Stimulated activated CD4-positive, alpha-beta T cell treated with anti-CD3 and anti-CD28 coated beads, Interleukin-12 subunit alpha, Interleukin-12 subunit beta, amount 100 ng/mL, for 48 hours (primary cell): ENCODE measurements at regions not wholly inside any gene's neighbourhood (a gene's known extent, or its start where the extent isn't known, plus 50 kb on each side); places are given as distances from the start of the nearest gene placed in this dataset.
A peak's percentile ranks its signal among the peaks of the same experiment; 100 is the strongest.
"Not testable (repeated sequence)": the region's sequence is repeated elsewhere in the genome, so short reads cannot be mapped to it uniquely, and the experiment has no call there.

Experiments used
- DNase-seq, 3 donors: peaks; one replicate each; pipeline ENCODE4 v3.0.0-alpha.2; 2020; ENCODE audit warnings: low read depth in 2 of 3, low spot score in 1 of 3

DNA sequence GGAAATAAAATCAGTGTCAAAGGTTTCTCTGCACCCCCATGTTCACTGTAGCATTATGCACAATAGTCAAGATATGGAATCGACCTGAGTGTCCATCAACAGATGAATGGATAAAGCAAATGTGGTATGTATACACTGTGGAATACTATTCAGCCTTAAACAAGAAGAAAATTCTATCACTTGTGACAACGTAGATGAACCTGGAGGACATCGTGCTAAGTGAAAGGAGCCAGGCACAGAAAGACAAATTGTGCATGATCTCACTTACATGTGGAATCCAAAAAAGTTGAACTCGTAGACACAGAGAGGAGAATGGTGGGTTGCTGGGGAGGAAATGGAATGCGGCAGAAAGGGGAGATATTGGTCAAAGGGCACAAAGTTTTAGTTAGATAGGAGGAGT lies 136.3 kb upstream of the ESR1 start:
- no peak for DNase-seq

DNA sequence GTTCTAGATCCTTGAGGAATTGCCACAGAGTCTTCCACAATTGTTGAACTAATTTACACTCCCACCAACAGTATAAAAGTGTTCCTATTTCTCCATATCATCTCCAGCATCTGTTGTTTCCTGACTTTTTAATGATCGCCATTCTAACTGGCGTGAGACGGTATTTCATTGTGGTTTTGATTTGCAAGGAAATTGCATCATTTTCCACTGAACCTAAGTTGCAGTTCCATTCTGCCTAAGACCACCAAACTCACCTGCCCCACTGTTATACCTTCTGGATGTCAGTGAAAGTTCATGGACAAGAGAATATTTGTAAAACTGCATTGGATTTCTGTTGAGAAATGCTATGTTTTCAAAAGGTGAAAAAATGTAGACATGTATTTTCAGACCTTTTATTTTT lies 132.9 kb upstream of the ESR1 start:
- DNase-seq, result no peak

DNA sequence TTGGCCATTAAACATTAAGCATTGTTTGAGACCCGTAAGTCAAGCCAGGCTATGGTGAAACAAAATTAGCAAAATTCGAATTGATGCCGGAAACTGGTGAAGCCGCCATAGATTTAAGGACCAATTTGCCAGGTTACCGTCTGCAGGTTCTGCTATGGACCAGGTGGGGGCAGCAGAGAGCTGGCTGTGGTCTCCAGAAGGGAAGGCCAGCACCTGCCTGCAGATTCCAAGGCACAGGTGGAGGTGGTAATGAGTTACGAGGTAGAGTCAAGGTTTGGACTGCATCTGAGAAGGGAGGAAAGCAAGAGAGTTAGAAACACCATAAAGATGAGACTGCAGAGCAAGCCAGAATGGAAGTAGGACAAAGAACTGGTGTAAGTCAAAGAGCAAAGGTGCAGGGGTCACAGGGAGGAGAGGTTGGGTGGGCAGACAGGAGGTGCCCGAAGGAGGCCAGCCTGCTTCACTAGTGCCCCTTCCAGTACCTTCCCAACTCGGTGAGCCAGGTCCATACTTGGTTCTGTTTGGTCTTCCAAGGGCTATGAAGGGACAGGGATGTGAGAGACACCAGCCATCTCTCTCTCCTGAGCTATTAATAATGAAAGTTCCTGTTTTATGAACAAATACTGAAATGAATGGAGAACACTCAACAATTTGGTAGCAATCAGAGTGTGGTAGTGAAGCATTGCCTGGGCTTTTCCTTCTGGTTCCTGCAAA lies 131.6 kb upstream of the ESR1 start:
- DNase-seq, result peak; percentile 18 to 35 (median 26)

DNA sequence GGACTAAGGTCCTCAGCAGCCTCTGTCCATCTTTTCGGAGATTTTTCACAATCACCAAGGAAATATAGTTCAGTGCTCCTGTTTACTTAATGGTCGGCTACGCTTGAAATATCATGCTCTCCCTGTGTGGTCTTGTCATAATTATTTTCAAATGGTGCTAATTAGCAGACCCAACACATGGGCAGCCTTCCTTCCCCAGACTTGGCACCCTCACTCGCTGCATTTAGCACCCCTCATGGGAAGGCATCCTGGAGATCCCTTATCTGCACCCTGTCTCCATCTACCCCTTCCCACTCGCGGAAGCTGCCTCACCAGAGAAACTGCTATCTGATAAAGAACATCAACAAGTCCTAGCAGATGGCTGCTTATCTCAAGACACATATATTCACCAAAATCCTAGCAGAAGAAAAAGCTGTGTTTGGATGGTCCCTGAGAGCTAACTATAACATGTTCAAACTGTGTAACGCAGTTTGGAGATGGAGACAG lies 131.0 kb upstream of the ESR1 start:
- DNase-seq, result no peak

DNA sequence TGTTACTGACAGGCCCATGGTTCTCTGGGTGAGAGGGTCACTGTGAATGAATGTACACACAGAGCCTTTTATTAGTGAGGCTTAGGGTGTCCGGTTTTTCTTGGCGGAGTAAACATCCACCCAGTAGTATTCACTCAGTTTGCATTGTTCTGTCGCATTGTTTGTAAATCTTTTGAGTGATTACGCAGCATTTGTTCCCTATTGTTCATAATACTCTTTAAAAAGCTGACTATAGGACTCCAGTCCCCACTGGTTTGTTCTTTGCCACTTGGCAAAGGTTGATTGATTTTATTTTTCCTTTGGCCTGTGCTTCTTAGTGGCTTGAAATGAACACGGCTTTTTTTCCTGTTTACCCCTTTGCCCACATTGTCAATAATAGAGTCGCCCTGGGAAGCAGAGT lies 130.1 kb upstream of the ESR1 start:
- DNase-seq, result no peak

DNA sequence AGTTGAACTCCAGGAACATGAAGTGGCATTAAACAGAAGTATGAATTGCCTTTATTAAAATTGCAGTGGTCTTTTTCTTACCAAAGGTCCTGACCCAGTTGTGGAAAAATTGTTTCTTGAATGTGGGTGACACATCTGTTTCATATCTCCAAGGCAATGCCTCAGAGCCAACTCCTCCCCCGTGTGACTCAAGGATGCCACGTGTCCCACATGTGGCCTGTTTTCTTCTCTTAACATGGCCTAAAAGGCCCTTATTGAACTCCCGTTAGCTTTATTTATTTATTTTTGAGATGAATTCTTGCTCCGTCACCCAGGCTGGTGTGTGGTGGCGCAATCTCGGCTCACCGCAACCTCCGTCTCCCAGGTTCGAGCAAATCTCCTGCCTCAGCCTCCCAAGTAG lies 128.4 kb upstream of the ESR1 start:
- DNase-seq, result peak in 2 of 3 donors; percentile 23 to 28

DNA sequence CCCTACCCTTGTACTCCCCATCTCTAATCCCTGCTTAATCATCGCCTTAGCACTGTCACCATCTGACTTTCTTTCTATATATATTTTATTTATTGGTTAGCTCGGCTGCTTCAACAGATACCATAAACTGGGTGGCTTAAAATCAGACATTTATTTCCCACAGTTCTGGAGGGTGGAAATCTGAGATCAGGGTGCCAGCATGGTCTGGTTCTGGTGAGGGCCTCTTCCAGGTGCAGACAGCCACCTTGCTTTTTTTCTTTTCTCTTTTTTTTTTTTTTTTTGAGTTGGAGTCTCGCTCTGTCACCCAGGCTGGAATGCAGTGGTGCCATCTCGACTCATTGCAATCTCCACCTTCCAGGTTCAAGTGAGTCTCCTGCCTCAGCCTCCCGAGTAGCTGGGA lies 127.5 kb upstream of the ESR1 start:
- no peak for DNase-seq

DNA sequence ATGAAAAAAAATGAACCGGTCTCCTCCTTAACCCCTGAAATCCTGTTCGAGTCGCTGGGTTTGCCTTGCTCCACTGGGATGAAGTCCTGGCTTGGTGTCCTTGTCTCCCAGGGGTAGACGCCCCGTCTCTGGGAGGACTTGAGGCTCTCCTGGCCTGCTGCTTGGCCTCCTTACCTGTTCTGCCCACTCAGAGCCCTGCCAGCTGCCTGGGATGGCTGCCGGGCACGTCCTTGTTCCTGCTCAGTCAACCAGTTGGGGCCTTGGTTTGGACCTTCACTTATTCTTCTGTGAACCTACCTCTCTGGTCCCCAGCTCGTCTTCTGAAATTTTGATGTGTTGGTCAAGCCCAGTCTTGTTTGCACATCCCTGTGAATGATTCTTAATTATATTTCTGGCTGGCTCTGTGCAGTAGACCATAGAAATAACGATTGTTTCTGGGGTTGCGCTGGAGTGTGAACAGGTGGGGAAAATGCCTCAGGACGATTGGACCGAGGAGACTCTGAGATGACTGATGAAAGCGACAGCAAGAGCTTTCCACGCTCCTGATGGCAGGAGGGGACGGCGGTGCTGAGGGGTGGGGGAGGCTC lies 126.5 kb upstream of the ESR1 start:
- no peak for DNase-seq

DNA sequence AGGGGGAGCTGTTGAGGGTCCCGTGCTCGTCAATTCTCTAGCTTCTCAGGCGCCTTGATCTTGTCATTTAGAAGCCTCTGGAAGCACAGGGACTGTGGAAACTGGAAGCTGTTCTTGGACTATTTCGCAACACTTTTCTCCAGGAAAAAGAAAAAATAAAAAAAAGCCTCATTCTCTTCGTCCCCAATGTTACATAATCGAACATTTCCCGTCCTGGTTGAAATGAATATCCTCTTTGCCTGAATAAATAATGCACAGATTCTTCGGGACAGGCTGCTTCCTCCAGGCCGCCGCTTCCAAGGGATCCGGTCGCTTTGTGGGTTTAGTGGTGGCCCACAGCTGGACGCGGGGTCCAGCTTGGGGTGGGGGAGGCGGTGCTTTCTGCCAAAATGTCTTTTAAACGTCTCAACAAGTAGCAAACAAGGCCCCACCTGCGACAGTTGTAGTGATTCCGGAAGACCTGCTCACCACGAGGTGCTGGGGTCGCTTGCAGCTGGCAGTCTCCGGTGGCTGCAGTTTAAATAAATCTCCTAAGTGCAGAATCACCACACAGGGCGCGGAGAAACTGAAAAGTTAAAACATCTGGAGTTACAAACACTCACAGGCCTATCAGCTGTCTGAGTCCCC lies 125.9 kb upstream of the ESR1 start:
- no peak for DNase-seq

DNA sequence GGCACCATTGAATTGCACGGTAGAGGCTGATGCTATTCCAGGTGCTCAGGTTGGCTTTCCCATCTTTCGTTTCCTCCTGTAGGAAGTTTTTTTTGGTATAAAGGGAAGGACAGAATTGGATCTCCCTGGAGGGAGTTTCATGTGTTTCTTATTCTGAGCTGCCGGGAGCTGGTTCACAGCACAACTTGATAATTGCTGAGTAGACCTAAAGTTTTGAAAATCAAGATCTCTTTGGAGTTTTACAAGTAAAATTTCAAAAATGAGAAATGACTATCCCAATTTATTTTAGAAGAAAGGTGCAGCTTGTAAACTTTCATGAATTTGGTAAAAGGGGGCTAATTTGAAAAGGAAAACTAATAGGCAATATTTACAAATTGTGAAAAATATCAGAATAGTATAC lies 125.2 kb upstream of the ESR1 start:
- DNase-seq, result no peak

DNA sequence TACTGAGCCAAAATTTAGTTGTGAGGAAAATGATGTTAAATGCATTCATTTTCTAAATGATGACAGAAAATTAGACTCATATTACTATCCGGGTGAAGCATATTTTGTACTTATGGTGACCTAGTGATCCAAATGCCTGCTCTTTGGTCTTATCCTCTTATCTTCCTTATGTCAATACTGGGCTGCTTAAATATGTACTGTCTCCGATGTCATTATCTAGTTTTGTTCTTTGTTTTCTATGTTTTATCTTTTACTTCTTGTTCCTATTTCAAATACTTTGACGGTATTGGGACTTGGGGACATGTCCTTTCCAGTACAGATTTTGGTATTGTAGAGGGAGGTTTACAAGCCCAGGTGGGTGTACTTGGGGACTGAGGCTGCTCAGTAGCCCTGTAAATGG lies 124.6 kb upstream of the ESR1 start:
- no peak for DNase-seq

DNA sequence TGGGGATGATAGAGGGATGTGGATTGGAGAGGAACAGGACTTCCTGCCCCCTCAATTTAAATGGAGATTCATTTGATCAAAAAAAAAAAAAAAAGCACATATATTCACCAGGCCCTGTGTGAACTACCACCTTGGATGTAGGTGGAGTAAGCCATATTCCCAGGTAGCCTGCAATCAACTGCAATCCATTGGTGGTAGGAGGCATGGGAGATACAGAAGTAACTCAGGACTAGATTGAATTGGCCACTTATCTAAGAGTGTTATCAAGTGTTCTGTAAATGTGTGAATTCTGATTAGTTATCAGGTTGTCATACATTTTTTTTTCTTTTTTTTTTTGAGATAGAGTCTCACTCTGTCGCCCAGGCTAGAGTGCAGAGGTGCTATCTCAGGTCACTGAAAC lies 124.1 kb upstream of the ESR1 start:
- DNase-seq, result no peak

DNA sequence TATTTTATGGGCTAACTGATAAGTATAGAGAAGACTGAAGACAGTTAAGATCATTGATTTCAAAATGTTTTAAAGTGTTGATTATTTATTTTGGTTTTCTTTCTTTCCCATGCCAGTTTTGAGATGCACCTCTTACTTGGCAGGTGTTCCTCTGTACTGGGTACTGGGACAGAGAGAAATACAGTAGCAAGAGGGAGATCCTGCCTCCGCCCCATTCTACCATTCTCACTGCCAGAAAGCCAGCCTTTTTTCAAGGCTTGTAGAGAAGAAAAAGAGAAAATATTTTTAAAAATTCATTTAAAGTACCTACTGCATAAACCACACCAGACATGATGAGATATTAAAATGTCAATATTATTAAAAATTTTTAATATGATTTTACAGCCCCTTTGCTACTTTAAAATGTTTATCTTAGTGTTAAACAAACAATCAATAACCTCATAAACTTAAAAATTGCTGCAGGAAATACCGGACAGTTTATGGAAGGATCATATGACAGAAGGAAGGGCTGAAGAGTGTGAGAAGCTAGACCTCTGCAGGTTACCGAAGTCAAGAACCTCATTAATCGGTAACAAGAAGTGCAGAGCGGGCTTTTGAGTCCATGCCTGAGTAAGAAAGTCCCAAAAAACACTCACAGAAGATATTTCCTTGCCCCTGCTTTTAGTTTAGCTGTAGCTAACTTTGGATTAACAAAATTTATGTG lies 117.8 kb upstream of the ESR1 start:
- DNase-seq, result no peak

DNA sequence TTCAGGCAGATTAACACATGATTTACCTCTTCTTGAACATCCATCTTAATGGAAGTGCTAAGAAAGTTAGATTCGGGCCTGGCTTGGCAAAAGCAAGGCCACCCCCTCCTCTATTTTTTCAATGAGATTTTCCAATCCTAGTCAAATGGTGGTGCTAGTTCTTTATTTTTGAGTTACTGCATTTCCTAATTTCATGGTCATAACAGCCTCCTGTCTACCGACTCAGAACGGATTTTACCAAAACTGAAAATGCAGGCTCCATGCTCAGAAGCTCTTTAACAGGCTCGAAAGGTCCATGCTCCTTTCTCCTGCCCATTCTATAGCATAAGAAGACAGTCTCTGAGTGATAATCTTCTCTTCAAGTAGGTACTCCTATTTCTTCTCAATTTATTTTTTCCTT lies 117.2 kb upstream of the ESR1 start:
- DNase-seq, result no peak

DNA sequence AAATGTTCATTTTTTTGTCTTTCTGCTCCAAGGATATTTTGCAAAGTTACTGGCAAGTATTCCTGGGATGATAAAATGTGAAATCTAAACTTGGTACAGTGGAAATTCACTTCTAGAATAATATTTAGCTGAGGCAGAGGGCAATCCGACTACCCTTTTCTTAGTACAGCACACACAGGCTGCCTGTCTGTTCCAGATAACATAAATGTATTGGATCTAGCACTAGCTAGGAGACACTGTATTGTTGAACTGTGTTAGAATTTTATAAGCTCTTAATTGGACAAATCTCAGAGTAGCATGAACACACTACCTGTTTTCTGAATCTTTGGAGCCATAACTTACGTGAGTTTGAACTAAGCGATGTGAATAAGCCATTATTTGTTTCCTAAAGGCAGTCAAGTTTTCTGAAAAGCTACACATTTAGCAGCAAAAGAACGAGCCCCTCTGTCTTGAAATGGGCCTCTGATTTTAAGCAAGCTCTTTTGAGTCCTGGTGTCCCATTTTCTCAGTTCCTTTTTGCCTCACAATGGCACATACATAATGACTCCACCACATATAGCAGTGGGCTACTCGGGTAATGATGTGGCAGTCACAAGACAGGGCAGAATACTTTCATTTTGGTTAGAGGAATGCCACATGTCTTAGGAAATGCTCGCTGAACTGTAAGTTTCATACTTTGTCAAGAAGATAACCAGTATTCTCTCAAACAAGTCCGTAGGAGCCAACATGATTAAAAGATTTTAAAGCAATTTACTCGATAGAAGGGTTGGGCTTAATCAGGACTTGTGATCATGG lies 116.5 kb upstream of the ESR1 start:
- DNase-seq, result no peak

DNA sequence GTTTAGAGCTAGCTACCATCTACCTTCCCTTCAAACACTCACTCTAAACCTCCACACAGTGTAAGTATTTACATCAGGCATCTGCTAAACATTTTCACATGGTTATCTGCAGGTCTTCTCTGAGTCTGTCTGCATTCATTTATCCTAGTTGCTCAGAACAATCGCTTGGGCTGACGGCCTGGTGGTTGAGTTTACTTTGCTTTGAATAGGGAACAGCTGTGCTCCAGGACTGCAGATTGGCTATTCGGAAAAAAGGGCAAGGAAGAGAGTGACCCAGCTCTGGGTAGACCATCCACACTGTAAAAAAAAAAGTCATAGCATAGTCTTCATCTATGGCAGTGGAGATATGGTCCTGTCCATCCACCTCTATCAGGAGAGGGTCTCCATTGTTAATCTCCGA lies 115.3 kb upstream of the ESR1 start:
- no peak for DNase-seq

DNA sequence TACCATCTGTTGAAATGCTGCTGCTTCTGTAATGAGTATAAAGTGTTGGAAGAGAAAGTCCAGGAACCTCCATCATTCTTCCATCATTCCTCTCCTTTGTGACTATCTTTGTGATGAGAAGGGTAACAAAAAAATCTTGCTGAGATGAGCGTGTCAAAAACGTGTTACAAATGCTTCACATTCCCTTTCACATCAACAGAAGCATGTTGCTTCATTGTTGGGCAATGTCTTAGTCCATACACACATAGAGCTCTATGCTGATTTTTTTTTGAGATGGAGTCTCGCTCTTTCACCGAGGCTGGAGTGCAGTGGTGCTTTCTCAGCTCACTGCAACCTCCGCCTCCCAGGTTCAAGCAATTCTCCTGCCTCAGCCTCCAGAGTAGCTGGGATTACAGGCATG lies 114.1 kb upstream of the ESR1 start:
- no peak for DNase-seq

DNA sequence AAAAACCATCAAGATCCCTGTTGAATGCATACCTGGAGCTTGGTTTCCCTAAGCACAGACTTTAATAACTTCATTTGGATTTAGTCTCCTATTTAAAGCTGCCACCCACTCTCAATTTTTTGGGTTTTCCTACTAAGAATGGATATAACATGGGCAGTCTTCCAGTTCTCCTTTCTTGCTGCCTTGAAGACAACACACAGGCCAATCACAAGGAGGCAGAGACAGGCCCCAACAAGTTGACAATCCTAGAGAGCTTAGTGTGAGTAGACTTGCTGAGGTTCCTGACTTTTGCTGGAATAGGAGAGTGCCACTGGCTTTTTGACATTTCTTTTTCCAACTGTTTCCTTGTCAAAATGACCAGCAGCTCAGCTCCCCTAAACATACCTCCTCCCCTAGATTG lies 112.3 kb upstream of the ESR1 start:
- DNase-seq, result no peak

DNA sequence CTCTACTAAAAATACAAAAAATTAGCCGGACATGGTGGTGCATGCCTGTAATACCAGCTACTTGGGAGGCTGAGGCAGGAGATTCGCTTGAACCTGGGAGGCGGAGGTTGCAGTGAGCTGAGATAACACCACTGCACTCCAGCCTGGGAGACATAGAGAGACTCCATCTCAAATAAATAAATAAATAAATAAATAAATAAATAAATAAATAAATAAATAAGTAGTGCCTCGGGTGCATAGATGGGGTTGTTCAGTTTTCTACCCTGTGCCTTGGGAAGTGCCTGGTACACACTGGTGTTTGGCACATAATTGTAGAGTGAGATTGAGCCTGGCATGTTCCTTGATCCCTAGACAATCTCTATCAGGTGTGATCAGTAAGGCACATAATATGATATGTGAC lies 111.2 kb upstream of the ESR1 start:
- DNase-seq, result not testable (repeated sequence)

DNA sequence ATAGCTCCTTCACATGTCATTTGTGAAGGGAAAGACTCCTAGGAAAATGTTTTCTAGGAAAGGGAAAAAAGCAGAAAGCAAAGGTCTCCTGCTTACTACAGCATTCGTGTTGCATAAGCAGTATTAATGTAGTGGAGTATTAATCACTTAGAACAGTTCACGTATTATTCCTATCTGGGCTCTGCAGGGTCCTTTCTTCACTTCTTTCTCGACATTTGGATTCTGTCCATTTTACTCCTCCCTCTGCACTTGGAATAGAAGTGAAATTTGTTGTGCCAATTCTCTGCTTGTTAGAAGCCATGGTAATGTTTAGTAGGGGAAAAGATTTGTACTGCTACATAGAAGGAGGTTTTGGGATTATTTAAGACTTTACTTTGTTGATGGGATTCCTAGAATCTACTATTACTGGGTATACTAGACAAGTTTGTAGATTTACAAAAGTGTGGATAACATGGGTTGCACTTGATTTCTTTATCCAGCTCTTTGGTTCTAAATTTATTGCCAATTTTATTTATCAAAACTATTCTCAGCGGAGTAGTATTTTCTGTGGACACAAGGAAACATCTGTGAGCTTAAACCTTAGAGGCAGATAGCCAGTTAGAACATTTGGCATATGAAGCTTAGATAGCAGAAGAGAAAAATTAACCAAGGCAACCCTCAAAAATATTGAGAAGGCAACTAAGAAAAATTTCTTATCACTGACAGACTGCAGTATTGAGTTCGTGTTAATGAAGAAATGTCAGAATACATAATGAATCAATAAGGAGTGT lies 108.4 kb upstream of the ESR1 start:
- no peak for DNase-seq

DNA sequence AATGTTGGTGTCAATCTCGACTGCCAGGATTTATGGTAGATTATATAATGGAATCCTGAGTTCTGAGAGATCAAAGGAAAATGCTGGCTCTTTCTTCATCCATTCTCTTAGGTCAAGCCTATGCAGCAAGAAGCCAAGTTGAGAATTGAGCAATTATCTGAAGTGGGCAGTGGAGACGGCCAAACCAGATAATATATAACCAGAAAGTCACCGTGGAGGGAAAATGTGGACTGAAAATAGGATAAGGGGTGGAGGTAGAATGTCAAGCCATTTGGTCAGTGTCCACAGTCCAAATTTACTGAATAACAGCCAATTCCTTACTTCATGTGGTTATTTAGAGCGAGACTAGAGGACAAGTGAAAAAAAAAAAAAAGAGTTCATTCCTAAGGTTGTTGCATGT lies 107.8 kb upstream of the ESR1 start:
- DNase-seq, result no peak
